ENCODE measurements at regions not wholly inside any gene's neighbourhood (a gene's known extent, or its start where the extent isn't known, plus 50 kb on each side); places are given as distances from the start of the nearest gene placed in this dataset.

DNA sequence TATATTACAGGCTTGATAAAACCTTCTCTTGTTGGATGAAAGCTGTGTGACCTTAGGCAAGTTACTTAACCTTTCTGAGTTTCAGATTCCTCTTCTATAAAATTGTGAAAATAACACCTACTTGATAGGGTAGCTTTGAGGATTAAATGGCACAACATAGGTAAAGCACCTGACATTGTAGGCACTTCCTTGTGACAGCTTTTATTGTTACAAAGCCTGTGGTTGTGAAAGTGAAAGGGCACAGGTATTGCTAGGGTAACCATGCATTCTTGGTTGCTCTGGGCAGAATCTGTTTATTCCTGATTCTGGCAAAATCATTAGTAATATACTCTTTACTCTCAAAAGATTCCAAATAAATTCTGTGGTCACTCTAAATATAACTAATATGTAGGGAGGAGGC lies 493.4 kb downstream of the OLFM4 start:
- Histone ChIP-seq H3K27ac (ENCODE audit: insufficient read length, low read depth, low read length) (no peak overlapping the region), H4K20me1 (ENCODE audit: control insufficient read depth, insufficient read depth, insufficient read length) (no peaks in the 10 kb centered on the region), H3K4me2 (ENCODE audit: insufficient read depth, insufficient read length, low read length) (no peak overlapping the region), H3K18ac (ENCODE audit: insufficient read length, low read depth, low read length) (no peak overlapping the region), H3K23me2 (ENCODE audit: insufficient read length, low read depth, low read length, poor library complexity, severe bottlenecking) (no peaks in the 10 kb centered on the region), H3K27me3 (ENCODE audit: insufficient read depth, low read length) (no peaks in the 10 kb centered on the region), H2BK20ac (ENCODE audit: low read depth, low read length, poor library complexity, severe bottlenecking) (no peak overlapping the region), H3K14ac (ENCODE audit: insufficient read depth, low read length) (no peak overlapping the region), H2BK120ac (ENCODE audit: low read depth, low read length, poor library complexity, severe bottlenecking) (no peak overlapping the region), H3K9ac (ENCODE audit: extremely low read depth, insufficient read length, low read length) (no peak overlapping the region), H3K4ac (ENCODE audit: low read depth, low read length) (no peak overlapping the region), H3K9me3 (ENCODE audit: control insufficient read depth, low read depth, low read length) (no peaks in the 10 kb centered on the region), H3K23ac (ENCODE audit: insufficient read length, low read depth, low read length) (no peak overlapping the region), H4K5ac (ENCODE audit: insufficient read length, low read depth, low read length) (no peak overlapping the region), H3K56ac (ENCODE audit: insufficient read length, low read depth, low read length) (no peak overlapping the region), H2BK15ac (ENCODE audit: low read depth, low read length) (no peak overlapping the region), H3K4me1 (ENCODE audit: insufficient read depth, low read length) (peaks cover 6% of the 10 kb centered on the region; the same call in 1 of the 2 replicates), H3K79me2 (ENCODE audit: insufficient read depth, low read length) (no peaks in the 10 kb centered on the region), H4K8ac (replicated peaks; ENCODE audit: insufficient read length, low read depth, low read length) (no peak overlapping the region), H3K79me1 (ENCODE audit: insufficient read depth, low read depth, low read length, poor library complexity, severe bottlenecking) (no peaks in the 10 kb centered on the region), H3T11ph (ENCODE audit: low read length) (no peak overlapping the region), H2AK5ac (ENCODE audit: insufficient read length, low read length) (no peak overlapping the region), H2BK5ac (ENCODE audit: insufficient read length, low read length) (no peak overlapping the region), H2AFZ (ENCODE audit: low read length) (no peak overlapping the region), H4K91ac (ENCODE audit: insufficient read length, low read depth, low read length) (no peak overlapping the region), H2BK12ac (ENCODE audit: insufficient read length, low read depth, low read length) (no peak overlapping the region)
- Mint-ChIP-seq H3K27me3 (ENCODE audit: low read depth) (peaks cover 1% of the 10 kb centered on the region; the same call in 1 of the 2 replicates), H3K36me3 (ENCODE audit: insufficient read depth in 1 of 3, low read depth in 3 of 3) (no peaks in the 10 kb centered on the region), H3K4me1 (peaks cover 18 to 25% of the 10 kb centered on the region in 2 experiments), H3K27ac (no peak overlapping the region), H3K4me3 (no peak overlapping the region), H3K9me3 (no peaks in the 10 kb centered on the region)
- TF ChIP-seq, protein P1, sequence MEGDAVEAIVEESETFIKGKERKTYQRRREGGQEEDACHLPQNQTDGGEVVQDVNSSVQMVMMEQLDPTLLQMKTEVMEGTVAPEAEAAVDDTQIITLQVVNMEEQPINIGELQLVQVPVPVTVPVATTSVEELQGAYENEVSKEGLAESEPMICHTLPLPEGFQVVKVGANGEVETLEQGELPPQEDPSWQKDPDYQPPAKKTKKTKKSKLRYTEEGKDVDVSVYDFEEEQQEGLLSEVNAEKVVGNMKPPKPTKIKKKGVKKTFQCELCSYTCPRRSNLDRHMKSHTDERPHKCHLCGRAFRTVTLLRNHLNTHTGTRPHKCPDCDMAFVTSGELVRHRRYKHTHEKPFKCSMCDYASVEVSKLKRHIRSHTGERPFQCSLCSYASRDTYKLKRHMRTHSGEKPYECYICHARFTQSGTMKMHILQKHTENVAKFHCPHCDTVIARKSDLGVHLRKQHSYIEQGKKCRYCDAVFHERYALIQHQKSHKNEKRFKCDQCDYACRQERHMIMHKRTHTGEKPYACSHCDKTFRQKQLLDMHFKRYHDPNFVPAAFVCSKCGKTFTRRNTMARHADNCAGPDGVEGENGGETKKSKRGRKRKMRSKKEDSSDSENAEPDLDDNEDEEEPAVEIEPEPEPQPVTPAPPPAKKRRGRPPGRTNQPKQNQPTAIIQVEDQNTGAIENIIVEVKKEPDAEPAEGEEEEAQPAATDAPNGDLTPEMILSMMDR (conservative IDR thresholded peaks at IDR 0.05), result no peak
- no peak for DNase-seq

Measured in H9 (cell line).